ENCODE measurements at regions not wholly inside any gene's neighbourhood (a gene's known extent, or its start where the extent isn't known, plus 50 kb on each side); places are given as distances from the start of the nearest gene placed in this dataset.

DNA sequence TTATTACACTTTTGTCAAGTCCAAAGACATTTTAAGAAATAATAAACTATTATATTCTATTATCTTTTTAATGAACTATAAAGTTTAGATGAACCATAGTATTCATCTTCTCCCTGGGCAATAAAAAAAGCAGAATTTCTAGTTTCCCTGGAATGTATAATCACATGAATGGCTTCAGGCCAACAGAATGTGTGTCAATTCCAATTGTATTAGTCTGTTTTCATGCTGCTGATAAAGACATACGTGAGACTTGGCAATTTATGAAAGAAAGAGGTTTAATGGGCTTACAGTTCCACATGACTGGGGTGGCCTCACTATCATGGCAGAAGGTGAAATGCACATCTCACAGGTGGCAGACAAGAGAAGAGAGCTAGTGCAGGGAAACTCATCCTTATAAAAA, 70.7 kb upstream of the ANXA10 start:
- Mint-ChIP-seq H3K36me3 (ENCODE audit: low read depth) (no peaks in the 10 kb centered on the region), H3K9me3 (ENCODE audit: low read depth) (peaks cover 3% of the 10 kb centered on the region), H3K27me3 (ENCODE audit: low read depth) (peaks cover 13% of the 10 kb centered on the region), H3K4me1 (ENCODE audit: low read depth) (peaks cover 12% of the 10 kb centered on the region), H3K4me3 (ENCODE audit: unreplicated experiment) (no peak overlapping the region), H3K27ac (ENCODE audit: unreplicated experiment) (no peak overlapping the region)
- TF ChIP-seq, protein P1, sequence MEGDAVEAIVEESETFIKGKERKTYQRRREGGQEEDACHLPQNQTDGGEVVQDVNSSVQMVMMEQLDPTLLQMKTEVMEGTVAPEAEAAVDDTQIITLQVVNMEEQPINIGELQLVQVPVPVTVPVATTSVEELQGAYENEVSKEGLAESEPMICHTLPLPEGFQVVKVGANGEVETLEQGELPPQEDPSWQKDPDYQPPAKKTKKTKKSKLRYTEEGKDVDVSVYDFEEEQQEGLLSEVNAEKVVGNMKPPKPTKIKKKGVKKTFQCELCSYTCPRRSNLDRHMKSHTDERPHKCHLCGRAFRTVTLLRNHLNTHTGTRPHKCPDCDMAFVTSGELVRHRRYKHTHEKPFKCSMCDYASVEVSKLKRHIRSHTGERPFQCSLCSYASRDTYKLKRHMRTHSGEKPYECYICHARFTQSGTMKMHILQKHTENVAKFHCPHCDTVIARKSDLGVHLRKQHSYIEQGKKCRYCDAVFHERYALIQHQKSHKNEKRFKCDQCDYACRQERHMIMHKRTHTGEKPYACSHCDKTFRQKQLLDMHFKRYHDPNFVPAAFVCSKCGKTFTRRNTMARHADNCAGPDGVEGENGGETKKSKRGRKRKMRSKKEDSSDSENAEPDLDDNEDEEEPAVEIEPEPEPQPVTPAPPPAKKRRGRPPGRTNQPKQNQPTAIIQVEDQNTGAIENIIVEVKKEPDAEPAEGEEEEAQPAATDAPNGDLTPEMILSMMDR (IDR thresholded peaks at IDR 0.05) = no peak
- no peak for DNase-seq (ENCODE audit: low spot score)

DNA sequence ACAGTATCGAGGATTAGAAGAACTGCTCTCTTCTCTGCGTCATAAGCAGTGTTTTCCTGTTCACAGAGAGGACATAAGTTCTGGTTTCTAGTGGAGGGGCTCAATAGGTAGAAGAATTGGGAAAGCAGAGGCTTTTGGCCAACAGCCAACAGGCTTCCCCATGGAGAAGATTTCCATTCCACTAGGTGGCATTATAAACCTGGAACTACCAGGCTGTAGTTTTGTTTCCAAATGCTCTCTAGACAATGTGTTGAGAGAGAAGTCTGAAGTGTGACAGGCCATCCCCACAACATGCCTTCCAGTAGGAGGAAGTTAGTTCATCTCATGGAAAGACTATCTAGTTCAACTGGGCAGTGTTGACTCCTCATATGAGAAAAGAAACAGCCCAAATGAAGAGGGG, 63.8 kb upstream of the ANXA10 start:
- no peak overlapping the region for H3K27ac Mint-ChIP-seq (ENCODE audit: unreplicated experiment)
- peaks cover 9% of the 10 kb centered on the region for H3K27me3 Mint-ChIP-seq (ENCODE audit: low read depth)
- no peaks in the 10 kb centered on the region for H3K4me1 Mint-ChIP-seq (ENCODE audit: low read depth)
- H3K9me3 Mint-ChIP-seq (ENCODE audit: low read depth) = no peaks in the 10 kb centered on the region
- no peak overlapping the region for H3K4me3 Mint-ChIP-seq (ENCODE audit: unreplicated experiment)
- TF ChIP-seq, protein P1 (IDR thresholded peaks at IDR 0.05) = peak; percentile 40
- no peak for DNase-seq (ENCODE audit: low spot score)
- H3K36me3 Mint-ChIP-seq (ENCODE audit: low read depth) = peaks cover 2% of the 10 kb centered on the region

DNA sequence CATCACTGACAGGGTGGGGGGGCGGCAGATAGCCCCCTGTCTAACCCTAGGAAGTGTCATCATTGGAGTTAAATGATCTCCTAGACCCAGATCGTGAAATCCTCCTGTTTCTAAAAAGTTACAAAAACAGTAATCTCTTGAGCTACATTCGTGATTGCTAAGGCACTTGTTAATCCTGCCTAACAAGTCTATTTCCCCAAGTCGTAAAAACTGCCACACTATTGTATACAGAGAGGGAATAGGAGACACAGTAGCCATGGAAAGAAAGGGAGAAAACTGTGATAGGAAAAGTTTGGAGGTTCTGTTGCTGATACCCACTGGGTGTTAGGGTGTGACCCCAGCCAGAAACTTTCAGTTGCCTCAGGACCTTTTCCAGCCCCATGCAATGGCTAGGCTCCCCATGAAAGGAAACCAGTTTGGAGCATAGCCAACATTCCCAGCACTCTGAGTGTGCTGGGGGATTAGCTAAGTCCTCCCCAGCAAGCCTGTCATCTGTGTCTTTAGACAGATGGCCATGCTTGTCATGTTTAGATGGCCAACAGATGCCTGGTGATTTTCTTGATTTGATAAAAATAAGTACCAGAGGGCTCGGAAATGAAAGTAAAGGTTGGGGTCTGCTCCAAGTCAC, 63.3 kb upstream of the ANXA10 start:
- DNase-seq (ENCODE audit: low spot score) = no peak
- Mint-ChIP-seq H3K27ac (ENCODE audit: unreplicated experiment) (no peak overlapping the region), H3K36me3 (ENCODE audit: low read depth) (peaks cover 2% of the 10 kb centered on the region), H3K4me3 (ENCODE audit: unreplicated experiment) (no peak overlapping the region), H3K9me3 (ENCODE audit: low read depth) (no peaks in the 10 kb centered on the region), H3K4me1 (ENCODE audit: low read depth) (no peaks in the 10 kb centered on the region), H3K27me3 (ENCODE audit: low read depth) (peaks cover 6% of the 10 kb centered on the region)
- TF ChIP-seq, protein P1 (IDR thresholded peaks at IDR 0.05) = no peak

DNA sequence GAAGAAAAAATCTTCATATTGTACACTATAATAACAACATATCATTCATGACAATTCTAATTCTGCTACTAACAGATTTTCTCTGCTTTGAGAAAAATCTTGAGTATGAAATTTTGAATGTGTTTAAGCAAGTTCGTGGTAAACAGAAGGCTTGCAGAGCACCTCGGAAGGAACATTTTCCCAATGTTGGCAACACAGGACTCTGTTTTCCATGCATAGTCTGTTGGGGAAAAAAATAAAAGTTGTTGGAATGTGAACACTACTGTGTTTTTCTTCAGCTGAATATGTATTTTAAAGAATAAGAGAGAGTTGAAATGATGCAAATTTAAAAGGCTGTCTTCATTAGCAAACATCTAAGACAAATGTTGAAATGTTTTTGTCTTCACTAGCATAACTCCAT, 54.7 kb upstream of the ANXA10 start:
- Mint-ChIP-seq H3K27me3 (ENCODE audit: low read depth) (peaks cover 21% of the 10 kb centered on the region), H3K36me3 (ENCODE audit: low read depth) (no peaks in the 10 kb centered on the region), H3K4me3 (ENCODE audit: unreplicated experiment) (no peak overlapping the region), H3K4me1 (ENCODE audit: low read depth) (no peaks in the 10 kb centered on the region), H3K9me3 (ENCODE audit: low read depth) (no peaks in the 10 kb centered on the region), H3K27ac (ENCODE audit: unreplicated experiment) (no peak overlapping the region)
- TF ChIP-seq, protein P1 (IDR thresholded peaks at IDR 0.05) = no peak
- no peak for DNase-seq (ENCODE audit: low spot score)

DNA sequence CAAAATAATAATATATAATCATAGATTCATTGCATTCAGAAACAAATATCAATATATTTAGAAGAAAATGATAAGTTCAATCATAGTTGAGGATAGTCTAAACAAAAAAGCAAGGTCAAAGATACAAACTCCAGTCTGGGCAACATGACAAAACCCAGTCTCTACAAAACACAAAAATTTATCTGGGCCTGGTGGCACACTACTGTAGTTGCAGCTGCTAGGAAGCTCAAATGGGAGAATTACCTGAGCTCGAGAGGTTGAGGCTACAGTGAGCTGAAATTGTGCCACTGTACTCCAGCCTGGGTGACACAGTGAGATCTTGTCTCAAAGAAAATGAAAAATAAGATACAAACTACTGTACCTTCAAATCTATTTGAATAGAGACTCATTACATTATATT, 52.7 kb upstream of the ANXA10 start:
- TF ChIP-seq, protein P1 (IDR thresholded peaks at IDR 0.05) = no peak
- H3K36me3 Mint-ChIP-seq (ENCODE audit: low read depth) = no peaks in the 10 kb centered on the region
- no peaks in the 10 kb centered on the region for H3K4me1 Mint-ChIP-seq (ENCODE audit: low read depth)
- no peak overlapping the region for H3K4me3 Mint-ChIP-seq (ENCODE audit: unreplicated experiment)
- no peak for DNase-seq (ENCODE audit: low spot score)
- no peaks in the 10 kb centered on the region for H3K9me3 Mint-ChIP-seq (ENCODE audit: low read depth)
- H3K27me3 Mint-ChIP-seq (ENCODE audit: low read depth) = peaks cover 17% of the 10 kb centered on the region
- no peak overlapping the region for H3K27ac Mint-ChIP-seq (ENCODE audit: unreplicated experiment)
